ENCODE measurements at regions not wholly inside any gene's neighbourhood (a gene's known extent, or its start where the extent isn't known, plus 50 kb on each side); places are given as distances from the start of the nearest gene placed in this dataset.

- TF ChIP-seq CTCF (IDR thresholded peaks at IDR 0.05) (no peak), POLR2A (IDR thresholded peaks at IDR 0.05) (no peak)
These were observed 183.9 kb upstream of the DMAC1 start for GRCh38 chr9:7983490-7983889.
